Parathyroid adenoma (tissue), 2 donors: ENCODE measurements at regions not wholly inside any gene's neighbourhood (a gene's known extent, or its start where the extent isn't known, plus 50 kb on each side); places are given as distances from the start of the nearest gene placed in this dataset.

ENCODE experiments used
- H2AFZ ChIP-seq: fragments of 300-600 bp; sonication (generic); one replicate; pipeline ENCODE4 v1.7.0; 2017; ENCODE audit warnings: antibody characterized with exemption, mild to moderate bottlenecking
- H3K27ac ChIP-seq: fragments of 300-600 bp; sonication (generic); one replicate; pipeline ENCODE4 v1.7.0; 2017
- H3K27me3 ChIP-seq: fragments of 300-600 bp; sonication (generic); one replicate; pipeline ENCODE4 v1.7.0; 2017; ENCODE audit warnings: low read length; ENCODE audit not compliant: control insufficient read depth, insufficient read depth
- H3K36me3 ChIP-seq: fragments of 300-600 bp; sonication (generic); one replicate; pipeline ENCODE4 v1.7.0; 2017; ENCODE audit warnings: low read length; ENCODE audit not compliant: control insufficient read depth, insufficient read depth
- H3K4me1 ChIP-seq: fragments of 300-600 bp; sonication (generic); one replicate; pipeline ENCODE4 v1.7.0; 2017; ENCODE audit warnings: control low read depth
- H3K4me2 ChIP-seq: fragments of 300-600 bp; sonication (generic); one replicate; pipeline ENCODE4 v1.7.0; 2017; ENCODE audit warnings: low read length
- H3K4me3 ChIP-seq: fragments of 300-600 bp; sonication (generic); one replicate; pipeline ENCODE4 v1.7.0; 2017; ENCODE audit warnings: low read depth, low read length
- H3K79me2 ChIP-seq: fragments of 300-600 bp; sonication (generic); one replicate; pipeline ENCODE4 v1.7.0; 2017; ENCODE audit warnings: control low read depth
- H3K9ac ChIP-seq: fragments of 300-600 bp; sonication (generic); one replicate; pipeline ENCODE4 v1.7.0; 2017; ENCODE audit warnings: mild to moderate bottlenecking
- H3K9me3 ChIP-seq: fragments of 300-600 bp; sonication (generic); one replicate; pipeline ENCODE4 v1.7.0; 2017; ENCODE audit warnings: low read length; ENCODE audit not compliant: control insufficient read depth
- CTCF ChIP-seq: fragments of 300-600 bp; sonication (generic); IDR thresholded peaks from one replicate; pipeline ENCODE4 v1.7.0; 2017; ENCODE audit warnings: antibody characterized with exemption, mild to moderate bottlenecking
- donor health status: primary hyperparathyroidism.

DNA sequence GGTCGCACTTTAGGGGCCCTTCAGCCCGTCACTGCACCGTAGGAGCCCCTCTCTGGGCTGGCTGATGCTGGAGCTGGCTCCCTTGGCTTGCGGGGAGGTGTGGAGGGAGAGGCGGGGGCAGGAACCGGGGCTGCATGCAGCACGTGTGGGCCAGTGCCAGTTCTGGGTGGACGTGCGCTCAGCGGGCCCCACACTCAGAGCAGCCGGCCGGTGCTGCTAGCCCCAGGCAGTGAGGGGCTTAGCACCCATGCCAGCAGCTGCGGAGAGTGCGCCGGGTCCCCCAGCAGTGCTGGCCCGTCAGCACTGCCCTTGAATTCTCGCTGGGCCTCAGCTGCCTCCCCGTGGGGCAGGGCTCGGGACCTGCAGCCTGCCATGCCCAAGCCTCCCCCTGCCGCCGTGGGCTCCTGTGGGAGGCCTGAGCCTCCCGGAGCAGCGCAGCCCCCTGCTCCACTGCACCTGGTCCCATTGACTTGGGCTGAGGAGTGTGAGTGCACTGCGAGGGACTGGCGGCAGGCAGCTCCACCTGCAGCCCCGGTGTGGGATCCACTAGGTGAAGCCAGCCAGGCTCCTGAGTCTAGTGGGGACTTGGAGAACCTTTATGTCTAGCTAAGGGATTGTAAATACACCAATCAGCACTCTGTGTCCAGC lies 108.8 kb upstream of the RASGEF1B start:
- H3K79me2 ChIP-seq: no peaks in the 10 kb centered on the region
- no peaks in the 10 kb centered on the region for H3K27me3 ChIP-seq
- no peaks in the 10 kb centered on the region for H3K4me1 ChIP-seq
- no peaks in the 10 kb centered on the region for H3K36me3 ChIP-seq
- H3K4me3 ChIP-seq: no peak overlapping the region
- H3K9ac ChIP-seq: no peak overlapping the region
- H3K4me2 ChIP-seq: no peak overlapping the region
- no peak overlapping the region for H3K27ac ChIP-seq
- H3K9me3 ChIP-seq: no peaks in the 10 kb centered on the region
- no peak overlapping the region for H2AFZ ChIP-seq
- no peak for TF ChIP-seq CTCF

GRCh38 chr4:81577392-81577791 lies 105.7 kb upstream of the RASGEF1B start:
- Histone ChIP-seq H3K9ac (no peak overlapping the region), H3K9me3 (no peaks in the 10 kb centered on the region)
- no peak for TF ChIP-seq CTCF

GRCh38 chr4:81574991-81575390 lies 103.3 kb upstream of the RASGEF1B start:
- Histone ChIP-seq H3K79me2 (no peaks in the 10 kb centered on the region), H3K36me3 (no peaks in the 10 kb centered on the region), H3K9me3 (no peaks in the 10 kb centered on the region), H2AFZ (no peak overlapping the region), H3K4me2 (no peak overlapping the region), H3K4me3 (no peak overlapping the region), H3K27me3 (no peaks in the 10 kb centered on the region), H3K27ac (no peak overlapping the region), H3K4me1 (no peaks in the 10 kb centered on the region), H3K9ac (no peak overlapping the region)
- no peak for TF ChIP-seq CTCF

More at GRCh38 chr4:81577392-81577791, 105.7 kb upstream of the RASGEF1B start:
- no peaks in the 10 kb centered on the region for H3K4me1 ChIP-seq
- no peak overlapping the region for H3K4me2 ChIP-seq
- H3K27ac ChIP-seq: no peak overlapping the region
- H3K27me3 ChIP-seq: no peaks in the 10 kb centered on the region
- no peak overlapping the region for H2AFZ ChIP-seq
- H3K79me2 ChIP-seq: no peaks in the 10 kb centered on the region
- no peaks in the 10 kb centered on the region for H3K36me3 ChIP-seq
- no peak overlapping the region for H3K4me3 ChIP-seq

DNA sequence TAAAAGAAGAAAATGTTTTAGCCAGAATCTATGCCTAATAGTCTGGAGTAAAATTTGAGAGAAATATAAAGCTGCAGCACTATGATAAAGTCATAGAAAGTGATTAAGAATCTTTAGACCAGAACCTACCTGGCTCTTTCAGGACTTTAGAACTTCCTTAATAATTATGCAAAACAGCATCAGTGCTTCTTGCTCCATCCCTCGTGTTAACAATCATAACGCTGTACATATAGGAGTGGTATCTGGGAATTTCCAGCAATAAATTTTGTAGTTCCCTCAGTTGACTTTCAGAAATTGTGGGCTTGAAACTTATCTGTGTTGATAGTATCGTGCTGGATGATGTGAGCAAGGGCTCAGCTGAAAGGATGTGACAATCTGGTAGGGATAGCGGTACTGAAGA lies 102.1 kb upstream of the RASGEF1B start:
- Histone ChIP-seq H3K27me3 (no peaks in the 10 kb centered on the region), H2AFZ (no peak overlapping the region), H3K4me1 (no peaks in the 10 kb centered on the region), H3K4me2 (no peak overlapping the region), H3K4me3 (no peak overlapping the region), H3K79me2 (no peaks in the 10 kb centered on the region), H3K27ac (no peak overlapping the region), H3K36me3 (no peaks in the 10 kb centered on the region), H3K9ac (no peak overlapping the region), H3K9me3 (no peaks in the 10 kb centered on the region)
- no peak for TF ChIP-seq CTCF

DNA sequence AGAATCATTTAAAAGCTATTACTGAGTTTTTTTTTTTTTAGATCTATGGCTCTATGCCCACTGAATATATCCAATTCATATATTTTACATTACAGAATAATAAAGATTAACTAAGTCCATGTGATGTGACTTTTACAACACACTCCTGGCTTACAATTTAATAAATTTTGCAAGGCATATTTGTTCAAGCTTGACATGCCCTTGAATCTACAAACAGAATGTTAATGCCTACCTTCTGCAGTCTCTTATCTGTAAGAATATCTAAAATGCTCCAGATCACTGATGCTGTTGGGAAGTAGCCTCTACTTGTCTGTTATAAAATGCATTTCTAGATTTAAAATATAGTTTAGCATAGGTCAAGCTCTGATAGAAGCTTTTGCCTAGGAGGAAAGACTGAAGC lies 100.7 kb upstream of the RASGEF1B start:
- no peaks in the 10 kb centered on the region for H3K9me3 ChIP-seq
- H3K27me3 ChIP-seq: no peaks in the 10 kb centered on the region
- H3K9ac ChIP-seq: no peak overlapping the region
- no peak overlapping the region for H3K4me3 ChIP-seq
- H3K36me3 ChIP-seq: no peaks in the 10 kb centered on the region
- no peak overlapping the region for H3K4me2 ChIP-seq
- TF ChIP-seq CTCF: no peak
- no peak overlapping the region for H3K27ac ChIP-seq
- no peak overlapping the region for H2AFZ ChIP-seq
- no peaks in the 10 kb centered on the region for H3K79me2 ChIP-seq
- no peaks in the 10 kb centered on the region for H3K4me1 ChIP-seq
